ENCODE measurements at regions not wholly inside any gene's neighbourhood (a gene's known extent, or its start where the extent isn't known, plus 50 kb on each side); places are given as distances from the start of the nearest gene placed in this dataset.

GRCh38 chr3:88828466-88828865 is 279.0 kb upstream of the EPHA3 start:
- no peaks in the 10 kb centered on the region for H3K9me3 Mint-ChIP-seq (ENCODE audit: low read depth)
- no peak overlapping the region for H3K4me3 Mint-ChIP-seq (ENCODE audit: low read depth)
- no peaks in the 10 kb centered on the region for H3K27me3 Mint-ChIP-seq
- no peaks in the 10 kb centered on the region for H3K36me3 Mint-ChIP-seq (ENCODE audit: insufficient read depth)
- H3K27ac Mint-ChIP-seq: no peak overlapping the region
- DNase-seq (ENCODE audit: low spot score, unreplicated experiment): no peak
- no peaks in the 10 kb centered on the region for H3K4me1 Mint-ChIP-seq (ENCODE audit: low read depth)
- TF ChIP-seq CTCF (IDR thresholded peaks at IDR 0.05; ENCODE audit: unreplicated experiment): no peak

GRCh38 chr3:88852606-88853005 is 254.8 kb upstream of the EPHA3 start:
- Mint-ChIP-seq H3K27me3 (no peaks in the 10 kb centered on the region), H3K9me3 (ENCODE audit: low read depth) (no peaks in the 10 kb centered on the region), H3K4me1 (ENCODE audit: low read depth) (no peaks in the 10 kb centered on the region), H3K27ac (no peak overlapping the region), H3K4me3 (ENCODE audit: low read depth) (no peak overlapping the region), H3K36me3 (ENCODE audit: insufficient read depth) (no peaks in the 10 kb centered on the region)
- no peak for DNase-seq (ENCODE audit: low spot score, unreplicated experiment)
- no peak for TF ChIP-seq CTCF (IDR thresholded peaks at IDR 0.05; ENCODE audit: unreplicated experiment)

GRCh38 chr3:88863196-88863595 is 244.2 kb upstream of the EPHA3 start:
- no peak overlapping the region for H3K27ac Mint-ChIP-seq
- no peaks in the 10 kb centered on the region for H3K27me3 Mint-ChIP-seq
- no peak overlapping the region for H3K4me3 Mint-ChIP-seq (ENCODE audit: low read depth)
- TF ChIP-seq CTCF (IDR thresholded peaks at IDR 0.05; ENCODE audit: unreplicated experiment): no peak
- H3K4me1 Mint-ChIP-seq (ENCODE audit: low read depth): no peaks in the 10 kb centered on the region
- no peak for DNase-seq (ENCODE audit: low spot score, unreplicated experiment)
- peaks cover 4% of the 10 kb centered on the region for H3K9me3 Mint-ChIP-seq (ENCODE audit: low read depth)
- H3K36me3 Mint-ChIP-seq (ENCODE audit: insufficient read depth): no peaks in the 10 kb centered on the region

GRCh38 chr3:88876724-88877123 is 230.7 kb upstream of the EPHA3 start:
- H3K9me3 Mint-ChIP-seq (ENCODE audit: low read depth): no peaks in the 10 kb centered on the region
- no peak overlapping the region for H3K4me3 Mint-ChIP-seq (ENCODE audit: low read depth)
- no peaks in the 10 kb centered on the region for H3K4me1 Mint-ChIP-seq (ENCODE audit: low read depth)
- no peak overlapping the region for H3K27ac Mint-ChIP-seq
- H3K27me3 Mint-ChIP-seq: no peaks in the 10 kb centered on the region
- DNase-seq (ENCODE audit: low spot score, unreplicated experiment): no peak
- no peak for TF ChIP-seq CTCF (IDR thresholded peaks at IDR 0.05; ENCODE audit: unreplicated experiment)
- no peaks in the 10 kb centered on the region for H3K36me3 Mint-ChIP-seq (ENCODE audit: insufficient read depth)

- no peak for DNase-seq (ENCODE audit: low spot score, unreplicated experiment)
- Mint-ChIP-seq H3K4me3 (ENCODE audit: low read depth) (no peak overlapping the region), H3K27ac (no peak overlapping the region), H3K27me3 (no peaks in the 10 kb centered on the region), H3K4me1 (ENCODE audit: low read depth) (no peaks in the 10 kb centered on the region), H3K36me3 (ENCODE audit: insufficient read depth) (no peaks in the 10 kb centered on the region), H3K9me3 (ENCODE audit: low read depth) (no peaks in the 10 kb centered on the region)
- TF ChIP-seq CTCF (IDR thresholded peaks at IDR 0.05; ENCODE audit: unreplicated experiment): no peak
Observed at GRCh38 chr3:88879905-88880304, 227.5 kb upstream of the EPHA3 start.

All from progenitor cell of endocrine pancreas (in vitro differentiated cells).